Astrocyte (in vitro differentiated cells and primary cell): ENCODE measurements at regions not wholly inside any gene's neighbourhood (a gene's known extent, or its start where the extent isn't known, plus 50 kb on each side); places are given as distances from the start of the nearest gene placed in this dataset.

ENCODE experiments used
- DNase-seq: peaks from one replicate; pipeline ENCODE4 v3.0.0-alpha.2; 2010; ENCODE audit warnings: low read depth
- FAIRE-seq: peaks from 2 replicates; lab custom pipeline; 2011; peaks lifted over from hg19 to GRCh38; lab: Jason Lieb, UNC
- H2AFZ ChIP-seq: 2 replicates; pipeline ENCODE4 v1.6.0; 2012; ENCODE audit warnings: low read depth, low read length, inconsistent platforms
- H3K27ac ChIP-seq: 2 replicates; pipeline ENCODE4 v1.5.1; 2011; ENCODE audit warnings: low read depth, low read length, inconsistent platforms
- H3K27me3 ChIP-seq: 2 replicates; pipeline ENCODE4 v1.6.0; 2011; ENCODE audit warnings: low read length, inconsistent platforms; ENCODE audit not compliant: insufficient read depth
- H3K36me3 ChIP-seq: 2 replicates; pipeline ENCODE4 v1.5.1; 2011; ENCODE audit warnings: low read length, inconsistent platforms; ENCODE audit not compliant: insufficient read depth
- H3K4me1 ChIP-seq: 2 replicates; pipeline ENCODE4 v1.5.1; 2011; ENCODE audit warnings: low read length, inconsistent platforms; ENCODE audit not compliant: insufficient read depth
- H3K4me2 ChIP-seq: 2 replicates; pipeline ENCODE4 v1.6.0; 2012; ENCODE audit warnings: low read length, inconsistent platforms
- H3K4me3 ChIP-seq: 2 replicates; pipeline ENCODE4 v1.5.1; 2011; ENCODE audit warnings: low read depth, mild to moderate bottlenecking, low read length, inconsistent platforms; ENCODE audit not compliant: insufficient read depth
- H3K79me2 ChIP-seq: 2 replicates; pipeline ENCODE4 v1.6.0; 2012; ENCODE audit warnings: mild to moderate bottlenecking, low read length, inconsistent platforms; ENCODE audit not compliant: insufficient read depth
- H3K9ac ChIP-seq: 2 replicates; pipeline ENCODE4 v1.6.0; 2012; ENCODE audit warnings: mild to moderate bottlenecking, low read length, inconsistent platforms
- H3K9me3 ChIP-seq: 2 replicates; pipeline ENCODE4 v1.5.1; 2012; ENCODE audit warnings: low read depth, mild to moderate bottlenecking, low read length, inconsistent platforms; ENCODE audit not compliant: insufficient read depth
- H4K20me1 ChIP-seq: 2 replicates; pipeline ENCODE4 v1.6.0; 2012; ENCODE audit warnings: low read length, inconsistent platforms; ENCODE audit not compliant: insufficient read depth
- H3K27ac Mint-ChIP-seq: one replicate; pipeline ENCODE4 v1.8.0; 2021; ENCODE audit warnings: mild to moderate bottlenecking, mixed read lengths; ENCODE audit not compliant: unreplicated experiment
- H3K27me3 Mint-ChIP-seq: one replicate; pipeline ENCODE4 v1.8.0; 2021; ENCODE audit warnings: low read depth, mixed read lengths; ENCODE audit not compliant: unreplicated experiment
- H3K36me3 Mint-ChIP-seq: one replicate; pipeline ENCODE4 v1.8.0; 2021; ENCODE audit warnings: low read depth, mixed read lengths; ENCODE audit not compliant: unreplicated experiment
- H3K4me1 Mint-ChIP-seq: one replicate; pipeline ENCODE4 v1.8.0; 2021; ENCODE audit warnings: low read depth, mixed read lengths; ENCODE audit not compliant: unreplicated experiment
- H3K4me3 Mint-ChIP-seq: one replicate; pipeline ENCODE4 v1.8.0; 2021; ENCODE audit warnings: mild to moderate bottlenecking, moderate library complexity, mixed read lengths; ENCODE audit not compliant: unreplicated experiment
- H3K9me3 Mint-ChIP-seq: one replicate; pipeline ENCODE4 v1.8.0; 2021; ENCODE audit warnings: mild to moderate bottlenecking, mixed read lengths; ENCODE audit not compliant: unreplicated experiment
- CTCF ChIP-seq: IDR thresholded peaks from 2 replicates; pipeline ENCODE4 v1.5.1; 2011; ENCODE audit warnings: low read depth, mild to moderate bottlenecking, inconsistent platforms, low read length, moderate library complexity; ENCODE audit not compliant: insufficient read depth
- EZH2 ChIP-seq: IDR thresholded peaks from 2 replicates; pipeline ENCODE4 v1.6.1; 2012; ENCODE audit warnings: mild to moderate bottlenecking, low read length, inconsistent platforms; ENCODE audit not compliant: insufficient read depth

DNA sequence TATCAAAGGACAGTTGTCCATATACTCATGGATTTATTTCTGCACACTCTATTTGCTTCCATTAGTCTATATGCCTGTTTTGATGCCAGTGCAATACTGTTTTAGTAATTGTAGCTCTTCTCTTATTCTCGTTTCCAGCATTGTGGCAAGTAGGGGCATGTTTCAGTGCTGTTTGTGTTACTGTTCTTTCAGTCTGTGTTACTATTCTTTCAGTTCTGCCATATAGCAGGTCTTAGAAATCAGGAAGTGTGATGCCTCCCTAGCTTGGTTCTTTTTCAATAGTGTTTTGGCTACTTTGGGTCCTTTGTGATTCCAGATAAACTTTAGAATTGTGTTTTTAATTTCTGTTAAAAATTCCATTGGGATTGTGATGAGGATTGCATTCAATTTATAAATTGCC, 180.5 kb upstream of the PTPRD start:
- no peaks in the 10 kb centered on the region for H3K79me2 ChIP-seq

DNA sequence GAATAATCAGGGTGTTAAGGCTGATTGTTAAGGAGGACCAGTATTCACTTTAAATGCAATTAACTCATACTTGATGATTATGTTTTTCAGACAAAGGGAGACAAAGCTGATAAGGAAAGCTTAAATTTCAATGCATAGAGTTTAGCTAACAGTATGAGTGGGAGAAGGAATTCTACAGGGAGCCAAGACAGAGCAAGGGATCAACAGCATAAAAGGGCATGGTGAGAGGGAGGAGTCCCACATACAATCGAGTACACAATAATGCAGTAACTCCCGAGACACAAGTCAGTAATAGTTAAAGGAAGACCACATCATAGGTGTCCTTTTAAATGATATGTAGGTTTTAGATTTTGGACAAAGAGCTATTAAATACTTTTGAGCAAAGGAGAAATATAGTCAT, 191.7 kb upstream of the PTPRD start:
- H3K9me3 ChIP-seq: no peaks in the 10 kb centered on the region
- H3K9me3 Mint-ChIP-seq: no peaks in the 10 kb centered on the region
- peaks cover 2% of the 10 kb centered on the region for H3K27me3 Mint-ChIP-seq
- no peaks in the 10 kb centered on the region for H3K36me3 ChIP-seq
- DNase-seq (no peak), FAIRE-seq (no peak)
- no peak overlapping the region for H3K9ac ChIP-seq
- H4K20me1 ChIP-seq: no peaks in the 10 kb centered on the region
- no peaks in the 10 kb centered on the region for H3K79me2 ChIP-seq
- H3K4me3 Mint-ChIP-seq: no peak overlapping the region
- H3K27ac ChIP-seq: no peak overlapping the region
- no peaks in the 10 kb centered on the region for H3K4me1 Mint-ChIP-seq
- no peaks in the 10 kb centered on the region for H3K36me3 Mint-ChIP-seq
- no peaks in the 10 kb centered on the region for H3K27me3 ChIP-seq
- no peak overlapping the region for H2AFZ ChIP-seq
- TF ChIP-seq CTCF (no peak), EZH2 (no peak)
- no peak overlapping the region for H3K4me2 ChIP-seq
- H3K4me3 ChIP-seq: no peak overlapping the region
- H3K4me1 ChIP-seq: no peaks in the 10 kb centered on the region
- no peak overlapping the region for H3K27ac Mint-ChIP-seq

More for the DNA sequence above, 180.5 kb upstream of the PTPRD start:
- peaks cover 4% of the 10 kb centered on the region for H3K9me3 ChIP-seq
- H3K4me1 Mint-ChIP-seq: no peaks in the 10 kb centered on the region
- H3K4me2 ChIP-seq: no peak overlapping the region
- H3K36me3 Mint-ChIP-seq: no peaks in the 10 kb centered on the region
- H3K9ac ChIP-seq: no peak overlapping the region
- H3K27ac Mint-ChIP-seq: no peak overlapping the region
- H3K27ac ChIP-seq: no peak overlapping the region
- no peak overlapping the region for H3K4me3 ChIP-seq
- no peaks in the 10 kb centered on the region for H3K4me1 ChIP-seq
- H3K36me3 ChIP-seq: no peaks in the 10 kb centered on the region
- no peaks in the 10 kb centered on the region for H3K9me3 Mint-ChIP-seq
- H3K27me3 Mint-ChIP-seq: no peaks in the 10 kb centered on the region
- no peak overlapping the region for H3K4me3 Mint-ChIP-seq
- DNase-seq (no peak), FAIRE-seq (no peak)
- H3K27me3 ChIP-seq: no peaks in the 10 kb centered on the region
- no peak overlapping the region for H2AFZ ChIP-seq
- H4K20me1 ChIP-seq: no peaks in the 10 kb centered on the region
- TF ChIP-seq CTCF (no peak), EZH2 (no peak)

DNA sequence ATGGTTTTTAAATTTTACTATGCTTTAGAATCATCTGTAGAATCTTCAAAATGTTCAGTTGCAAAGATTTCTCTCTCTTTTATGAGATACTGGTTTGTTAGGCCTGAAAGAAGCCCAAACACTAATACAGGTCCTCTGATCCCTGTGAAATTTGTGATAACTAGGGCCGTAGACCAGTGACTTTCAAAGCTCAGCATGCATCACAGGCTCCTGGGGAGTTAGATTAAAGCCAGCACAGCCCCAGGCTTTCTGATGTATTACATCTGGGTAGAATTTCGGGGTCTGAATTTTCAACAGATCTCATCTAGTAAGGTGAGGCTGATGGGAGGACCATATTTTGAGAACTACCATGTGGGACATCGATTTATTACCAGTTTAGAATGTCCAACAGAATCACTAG, 194.1 kb upstream of the PTPRD start:
- Histone ChIP-seq H3K27me3 (no peaks in the 10 kb centered on the region), H4K20me1 (no peaks in the 10 kb centered on the region), H3K9ac (no peak overlapping the region), H3K79me2 (no peaks in the 10 kb centered on the region), H3K36me3 (no peaks in the 10 kb centered on the region), H3K4me2 (no peak overlapping the region), H3K27ac (no peak overlapping the region), H3K4me1 (no peaks in the 10 kb centered on the region), H3K4me3 (no peak overlapping the region), H3K9me3 (no peaks in the 10 kb centered on the region), H2AFZ (no peak overlapping the region)
- Mint-ChIP-seq H3K9me3 (no peaks in the 10 kb centered on the region), H3K4me3 (no peak overlapping the region), H3K27ac (no peak overlapping the region), H3K4me1 (no peaks in the 10 kb centered on the region), H3K36me3 (no peaks in the 10 kb centered on the region), H3K27me3 (peaks cover 2% of the 10 kb centered on the region)
- FAIRE-seq: no peak
- TF ChIP-seq CTCF (no peak), EZH2 (no peak)
- no peak for DNase-seq
